HEK293 (cell line): ENCODE measurements at regions not wholly inside any gene's neighbourhood (a gene's known extent, or its start where the extent isn't known, plus 50 kb on each side); places are given as distances from the start of the nearest gene placed in this dataset.

ENCODE experiments used
- CTCF ChIA-PET: fragments of 350-600 bp; formaldehyde crosslinking; extraction: SDS; loops from one replicate; lab custom pipeline; 2021; ENCODE audit warnings: antibody characterized with exemption; lab: Yijun Ruan, JAX
- POLR2A ChIA-PET: fragments of 300-600 bp; formaldehyde crosslinking; extraction: SDS; loops from one replicate; lab custom pipeline; 2020; ENCODE audit warnings: antibody characterized with exemption, inconsistent platforms; lab: Yijun Ruan, JAX
- H3K27ac ChIP-seq: fragments of 200-500 bp; sonication (Bioruptor generic); 2 replicates; pipeline ENCODE4 v1.5.1; 2014; ENCODE audit warnings: low read depth, low read length, control low read depth, inconsistent platforms; ENCODE audit errors: extremely low read depth
- H3K36me3 ChIP-seq, 2 experiments: fragments of 200-500 bp in 1 of 2; sonication (Bioruptor generic) in 1 of 2; 1 replicate in 1 of 2; 2 replicates in 1 of 2; pipeline ENCODE4 v1.5.1; 2014 to 2017; ENCODE audit warnings: inconsistent platforms in 2 of 2, low read length in 2 of 2; ENCODE audit not compliant: control insufficient read depth in 2 of 2, insufficient read depth in 1 of 2
- H3K4me1 ChIP-seq: fragments of 200-500 bp; sonication (Bioruptor generic); 2 replicates; pipeline ENCODE4 v1.5.1; 2014; ENCODE audit warnings: mild to moderate bottlenecking, low read length, inconsistent platforms; ENCODE audit not compliant: control insufficient read depth, insufficient read depth
- H3K4me3 ChIP-seq: 2 replicates; pipeline ENCODE4 v1.5.1; 2011; ENCODE audit warnings: low read depth, mild to moderate bottlenecking, control low read depth, low read length, moderate library complexity
- H3K9me3 ChIP-seq: fragments of 200-500 bp; sonication (Bioruptor generic); 2 replicates; pipeline ENCODE4 v1.5.1; 2014; ENCODE audit warnings: low read depth, low read length, inconsistent platforms; ENCODE audit not compliant: control insufficient read depth, insufficient read depth
- BCL11B ChIP-seq: fragments of 450-650 bp; formaldehyde crosslinking; IDR thresholded peaks from 2 replicates; pipeline ENCODE4 v1.5.1; 2016; ENCODE audit warnings: low read depth, missing biosample characterization, missing genetic modification characterization
- FEZF1 ChIP-seq: fragments of 450-650 bp; formaldehyde crosslinking; IDR thresholded peaks from 2 replicates; pipeline ENCODE4 v1.5.1; 2016; ENCODE audit warnings: missing biosample characterization, missing genetic modification characterization
- GFI1B ChIP-seq: fragments of 450-650 bp; formaldehyde crosslinking; IDR thresholded peaks from 2 replicates; pipeline ENCODE4 v1.5.1; 2016; ENCODE audit warnings: missing biosample characterization, missing genetic modification characterization
- IKZF3 ChIP-seq: fragments of 450-650 bp; IDR thresholded peaks from 2 replicates; pipeline ENCODE4 v1.5.0; 2018; ENCODE audit warnings: missing biosample characterization, mild to moderate bottlenecking, missing genetic modification characterization, moderate library complexity
- SCRT2 ChIP-seq: fragments of 450-650 bp; formaldehyde crosslinking; IDR thresholded peaks from 2 replicates; pipeline ENCODE4 v1.5.1; 2016; ENCODE audit warnings: missing biosample characterization, missing genetic modification characterization
- SETDB1 ChIP-seq: IDR thresholded peaks from one replicate; pipeline ENCODE4 v1.6.1; 2017; ENCODE audit warnings: mild to moderate bottlenecking, low read length, moderate library complexity, mixed read lengths; ENCODE audit not compliant: insufficient read length
- TCF7L2 ChIP-seq: IDR thresholded peaks from 2 replicates; pipeline ENCODE4 v1.6.1; 2011; ENCODE audit warnings: low read depth, mild to moderate bottlenecking, inconsistent platforms, low read length, moderate library complexity, borderline replicate concordance
- WT1 ChIP-seq: fragments of 450-650 bp; formaldehyde crosslinking; IDR thresholded peaks from 2 replicates; pipeline ENCODE4 v1.5.1; 2016; ENCODE audit warnings: missing biosample characterization, missing genetic modification characterization
- ZBTB10 ChIP-seq: fragments of 450-650 bp; formaldehyde crosslinking; IDR thresholded peaks from 2 replicates; pipeline ENCODE4 v1.5.1; 2016; ENCODE audit warnings: missing biosample characterization, missing genetic modification characterization
- ZBTB21 ChIP-seq: fragments of 450-650 bp; formaldehyde crosslinking; IDR thresholded peaks from 2 replicates; pipeline ENCODE4 v1.5.1; 2017; ENCODE audit warnings: missing biosample characterization, missing genetic modification characterization
- ZBTB6 ChIP-seq: fragments of 450-650 bp; formaldehyde crosslinking; IDR thresholded peaks from 2 replicates; pipeline ENCODE4 v1.5.1; 2017; ENCODE audit warnings: missing biosample characterization, missing genetic modification characterization
- ZBTB8A ChIP-seq: fragments of 450-650 bp; formaldehyde crosslinking; IDR thresholded peaks from 2 replicates; pipeline ENCODE4 v1.5.1; 2016; ENCODE audit warnings: missing biosample characterization, missing genetic modification characterization
- ZNF121 ChIP-seq: fragments of 450-650 bp; formaldehyde crosslinking; IDR thresholded peaks from 2 replicates; pipeline ENCODE4 v1.5.1; 2016; ENCODE audit warnings: missing biosample characterization, missing genetic modification characterization
- ZNF146 ChIP-seq: fragments of 450-650 bp; formaldehyde crosslinking; IDR thresholded peaks from 2 replicates; pipeline ENCODE4 v1.5.1; 2016; ENCODE audit warnings: missing biosample characterization, missing genetic modification characterization
- ZNF202 ChIP-seq: fragments of 450-650 bp; formaldehyde crosslinking; IDR thresholded peaks from 2 replicates; pipeline ENCODE4 v1.5.1; 2016; ENCODE audit warnings: missing biosample characterization, missing genetic modification characterization, borderline replicate concordance
- ZNF394 ChIP-seq: fragments of 450-650 bp; formaldehyde crosslinking; IDR thresholded peaks from 2 replicates; pipeline ENCODE4 v1.5.1; 2016; ENCODE audit warnings: missing biosample characterization, missing genetic modification characterization, mild to moderate bottlenecking, moderate library complexity, borderline replicate concordance
- ZNF398 ChIP-seq: fragments of 450-650 bp; formaldehyde crosslinking; IDR thresholded peaks from 2 replicates; pipeline ENCODE4 v1.5.1; 2017; ENCODE audit warnings: missing biosample characterization, missing genetic modification characterization
- ZNF473 ChIP-seq: fragments of 450-650 bp; formaldehyde crosslinking; IDR thresholded peaks from 2 replicates; pipeline ENCODE4 v1.5.1; 2017; ENCODE audit warnings: missing biosample characterization, missing genetic modification characterization
- ZNF514 ChIP-seq: fragments of 450-650 bp; formaldehyde crosslinking; IDR thresholded peaks from 2 replicates; pipeline ENCODE4 v1.5.1; 2016; ENCODE audit warnings: missing biosample characterization, missing genetic modification characterization
- ZNF529 ChIP-seq: fragments of 450-650 bp; formaldehyde crosslinking; IDR thresholded peaks from 2 replicates; pipeline ENCODE4 v1.5.1; 2017; ENCODE audit warnings: missing genetic modification characterization, missing biosample characterization; ENCODE audit not compliant: insufficient replicate concordance
- ZNF571 ChIP-seq: fragments of 450-650 bp; formaldehyde crosslinking; IDR thresholded peaks from 2 replicates; pipeline ENCODE4 v1.5.0; 2017; ENCODE audit warnings: missing biosample characterization, missing genetic modification characterization
- ZNF626 ChIP-seq: fragments of 450-650 bp; sonication (Bioruptor Pico); formaldehyde crosslinking; IDR thresholded peaks from 2 replicates; pipeline ENCODE4 v1.5.1; 2018; ENCODE audit warnings: missing biosample characterization, missing genetic modification characterization, inconsistent platforms

GRCh38 chr18:70636991-70637390, 348.1 kb downstream of the SOCS6 start:
- ChIA-PET POLR2A (no interaction called here), CTCF (no interaction called here)
- no peaks in the 10 kb centered on the region for H3K4me1 ChIP-seq
- H3K27ac ChIP-seq, result no peak overlapping the region
- H3K9me3 ChIP-seq, result no peaks in the 10 kb centered on the region
- no peaks in the 10 kb centered on the region for H3K36me3 ChIP-seq
- TF ChIP-seq ZBTB10, result no peak
- no peak for TF ChIP-seq ZNF121
- no peak for TF ChIP-seq TCF7L2
- TF ChIP-seq ZNF514, result no peak
- TF ChIP-seq ZNF571, result no peak
- TF ChIP-seq ZBTB8A, result no peak
- TF ChIP-seq ZBTB21 (tag by site-specific recombination), result no peak
- TF ChIP-seq ZNF626 (tag by site-specific recombination), result no peak
- no peak for TF ChIP-seq WT1
- TF ChIP-seq ZNF398 (tag by site-specific recombination), result no peak
- no peak for TF ChIP-seq ZNF202 (tag by site-specific recombination)
- no peak for TF ChIP-seq SCRT2 (tag by site-specific recombination)
- H3K4me3 ChIP-seq, result no peak overlapping the region

- no peak for TF ChIP-seq ZNF146 (tag by site-specific recombination)
- no peak for TF ChIP-seq ZNF473 (tag by site-specific recombination)
- TF ChIP-seq ZBTB6, result no peak
- no peak for TF ChIP-seq BCL11B
- no peak for TF ChIP-seq SETDB1
- TF ChIP-seq ZNF529, result no peak
- no peak for TF ChIP-seq FEZF1
- no peak for TF ChIP-seq ZNF394 (tag by site-specific recombination)
- TF ChIP-seq GFI1B (tag by site-specific recombination), result no peak
- TF ChIP-seq IKZF3, result no peak
- no peaks in the 10 kb centered on the region for H3K36me3 ChIP-seq
- no peaks in the 10 kb centered on the region for H3K9me3 ChIP-seq
- no peaks in the 10 kb centered on the region for H3K4me1 ChIP-seq
- no peak overlapping the region for H3K27ac ChIP-seq
- ChIA-PET CTCF (no interaction called here), POLR2A (no interaction called here)
- no peak overlapping the region for H3K4me3 ChIP-seq
Measured at GRCh38 chr18:70634576-70635147, 345.8 kb downstream of the SOCS6 start.
